ENCODE measurements at regions not wholly inside any gene's neighbourhood (a gene's known extent, or its start where the extent isn't known, plus 50 kb on each side); places are given as distances from the start of the nearest gene placed in this dataset.

DNA sequence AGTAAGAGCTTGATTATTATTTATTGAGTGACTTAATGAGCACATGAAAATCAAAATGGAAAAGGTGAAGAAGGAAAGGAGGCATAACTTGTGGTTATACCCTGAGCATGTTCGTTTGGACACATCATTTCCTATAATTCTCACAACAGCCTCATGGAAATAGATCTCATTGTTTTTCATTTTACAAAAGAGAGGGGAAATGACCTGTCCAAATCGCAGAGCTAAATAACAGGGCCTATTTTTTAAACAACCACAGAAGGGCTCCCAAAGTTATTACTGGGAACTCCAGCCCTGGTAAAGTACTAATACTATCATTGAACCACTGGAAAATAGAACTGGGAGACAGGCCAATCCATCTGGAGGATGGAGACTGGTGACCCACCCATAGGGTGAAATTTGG, 317.7 kb upstream of the C16orf82 start:
- no peak for TF ChIP-seq CTCF (IDR thresholded peaks at IDR 0.05; ENCODE audit: low read depth, low read length)
- H3K4me3 ChIP-seq (ENCODE audit: low read depth, low read length), result no peak overlapping the region

DNA sequence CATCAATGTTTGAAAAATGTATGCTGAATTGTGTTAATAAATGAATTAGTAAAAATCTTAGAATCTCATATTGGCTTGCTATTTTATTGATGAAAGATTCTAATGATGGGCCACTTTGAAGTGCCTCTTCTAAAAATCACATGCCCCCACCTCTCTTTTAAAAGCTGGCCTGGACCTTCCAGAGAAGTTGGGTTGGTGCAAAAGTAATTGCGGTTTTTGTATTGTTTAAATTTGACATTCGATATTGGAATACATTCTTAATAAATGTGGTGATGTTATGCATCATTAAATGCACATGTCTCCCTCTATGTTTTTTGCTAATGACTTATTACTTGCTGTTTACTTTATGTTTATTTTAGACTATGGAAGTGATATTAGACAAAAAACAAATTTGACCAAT, 314.6 kb upstream of the C16orf82 start:
- H3K4me3 ChIP-seq (ENCODE audit: low read depth, low read length), result no peak overlapping the region
- TF ChIP-seq CTCF (IDR thresholded peaks at IDR 0.05; ENCODE audit: low read depth, low read length), result no peak

- no peak overlapping the region for H3K4me3 ChIP-seq (ENCODE audit: low read depth, low read length)
- TF ChIP-seq CTCF (IDR thresholded peaks at IDR 0.05; ENCODE audit: low read depth, low read length), result no peak
Measured at GRCh38 chr16:26756633-26757032, 310.1 kb upstream of the C16orf82 start.

DNA sequence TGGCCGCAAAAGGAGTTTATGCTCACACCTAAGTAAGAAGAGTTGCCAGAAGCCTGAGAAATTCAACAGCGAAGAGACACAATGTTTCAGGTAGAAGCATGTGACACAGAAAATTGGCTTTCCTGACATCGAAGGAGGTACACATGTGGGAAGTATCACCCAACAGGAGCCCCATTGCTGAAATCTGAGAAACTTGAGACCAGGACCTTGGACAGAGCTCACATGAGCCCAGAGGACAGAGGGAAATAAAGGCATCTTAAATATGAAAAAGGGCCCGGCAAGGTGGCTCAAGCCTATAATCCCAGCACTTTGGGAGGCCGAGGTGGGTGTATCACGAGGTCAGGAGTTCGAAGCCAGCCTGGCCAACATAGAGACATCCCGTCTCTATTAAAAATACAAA, 304.1 kb upstream of the C16orf82 start:
- no peak overlapping the region for H3K4me3 ChIP-seq (ENCODE audit: low read depth, low read length)
- TF ChIP-seq CTCF (IDR thresholded peaks at IDR 0.05; ENCODE audit: low read depth, low read length), result no peak

DNA sequence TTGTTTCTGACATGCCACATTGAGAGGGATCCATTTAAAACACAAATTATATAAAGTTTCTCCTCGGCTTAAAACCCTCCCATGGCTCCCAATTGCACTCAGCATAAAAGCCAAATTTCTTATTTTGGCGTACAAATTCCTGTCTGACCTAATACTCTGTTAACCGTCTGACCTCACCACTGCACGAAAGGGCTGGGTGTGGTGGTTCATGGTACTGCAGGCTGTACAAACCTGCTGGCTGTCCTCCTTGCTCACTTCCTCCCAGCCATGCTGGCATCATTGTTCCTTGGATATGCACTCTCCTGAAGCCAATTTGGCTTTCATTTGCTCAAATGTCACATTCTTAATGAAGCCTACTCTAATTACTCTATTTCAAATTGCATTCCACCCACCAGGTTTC, 301.6 kb upstream of the C16orf82 start:
- no peak overlapping the region for H3K4me3 ChIP-seq (ENCODE audit: low read depth, low read length)
- TF ChIP-seq CTCF (IDR thresholded peaks at IDR 0.05; ENCODE audit: low read depth, low read length), result peak; percentile 18; the same call in 1 of the 2 replicates

GRCh38 chr16:26768385-26769010, 298.2 kb upstream of the C16orf82 start:
- H3K4me3 ChIP-seq (ENCODE audit: low read depth, low read length), result no peak overlapping the region
- TF ChIP-seq CTCF (IDR thresholded peaks at IDR 0.05; ENCODE audit: low read depth, low read length), result no peak

GRCh38 chr16:26770547-26770946, 296.2 kb upstream of the C16orf82 start:
- no peak overlapping the region for H3K4me3 ChIP-seq (ENCODE audit: low read depth, low read length)
- no peak for TF ChIP-seq CTCF (IDR thresholded peaks at IDR 0.05; ENCODE audit: low read depth, low read length)
